Nephron progenitor cell (in vitro differentiated cells): ENCODE measurements at regions not wholly inside any gene's neighbourhood (a gene's known extent, or its start where the extent isn't known, plus 50 kb on each side); places are given as distances from the start of the nearest gene placed in this dataset.

ENCODE experiments used
- DNase-seq: peaks from one replicate; pipeline ENCODE4 v3.0.0; 2021
- H3K27ac Mint-ChIP-seq: 2 replicates; pipeline ENCODE4 v1.8.0; 2021; ENCODE audit warnings: mild to moderate bottlenecking, moderate library complexity, mixed read lengths
- H3K27me3 Mint-ChIP-seq: 2 replicates; pipeline ENCODE4 v1.8.0; 2021; ENCODE audit warnings: mild to moderate bottlenecking, low read depth, mixed read lengths; ENCODE audit not compliant: poor library complexity
- H3K36me3 Mint-ChIP-seq: 2 replicates; pipeline ENCODE4 v1.8.0; 2021; ENCODE audit warnings: low read depth, mixed read lengths
- H3K4me1 Mint-ChIP-seq: 2 replicates; pipeline ENCODE4 v1.8.0; 2021; ENCODE audit warnings: mixed read lengths
- H3K4me3 Mint-ChIP-seq: 2 replicates; pipeline ENCODE4 v1.8.0; 2021; ENCODE audit warnings: mild to moderate bottlenecking, moderate library complexity, mixed read lengths
- H3K9me3 Mint-ChIP-seq: 2 replicates; pipeline ENCODE4 v1.8.0; 2021; ENCODE audit warnings: mild to moderate bottlenecking, moderate library complexity, mixed read lengths
- TF ChIP-seq, protein P1 (sequence below): fragments of 200-600 bp; sonication (generic); IDR thresholded peaks from 2 replicates; pipeline ENCODE4 v1.5.0; 2021; ENCODE audit warnings: antibody characterized with exemption

DNA sequence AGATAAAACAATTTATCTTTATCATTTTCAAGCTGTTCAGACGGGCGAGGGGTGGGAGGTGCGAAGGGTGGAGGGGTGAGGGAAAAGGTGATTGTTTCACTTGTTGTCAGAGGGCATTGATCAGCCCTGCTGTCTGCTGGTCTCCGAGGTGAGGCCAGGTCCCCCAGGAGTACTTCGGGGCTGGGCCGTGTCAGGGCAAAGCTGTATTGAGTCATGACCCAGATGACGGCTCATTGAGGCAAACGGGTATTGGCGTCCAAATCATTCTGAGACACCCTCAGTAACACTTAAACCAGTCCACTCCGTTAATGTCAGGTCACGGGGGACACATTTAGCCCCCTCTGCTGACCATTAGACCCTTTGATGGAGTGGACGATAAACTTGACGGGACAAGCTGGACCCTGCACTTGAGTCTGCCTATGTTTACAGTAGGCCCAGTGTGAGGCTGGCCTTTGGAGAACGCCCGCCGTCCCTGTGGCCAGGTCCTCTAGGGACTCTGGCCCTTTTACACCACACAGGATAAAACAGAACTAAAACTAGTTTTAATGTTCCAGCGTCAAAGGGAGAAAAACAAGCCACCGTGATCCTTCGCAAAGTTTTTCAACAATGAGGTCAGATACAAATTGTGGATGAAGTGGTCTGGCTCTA is 502.2 kb upstream of the ZFHX3 start:
- Mint-ChIP-seq H3K4me3 (no peak overlapping the region), H3K9me3 (no peaks in the 10 kb centered on the region)

DNA sequence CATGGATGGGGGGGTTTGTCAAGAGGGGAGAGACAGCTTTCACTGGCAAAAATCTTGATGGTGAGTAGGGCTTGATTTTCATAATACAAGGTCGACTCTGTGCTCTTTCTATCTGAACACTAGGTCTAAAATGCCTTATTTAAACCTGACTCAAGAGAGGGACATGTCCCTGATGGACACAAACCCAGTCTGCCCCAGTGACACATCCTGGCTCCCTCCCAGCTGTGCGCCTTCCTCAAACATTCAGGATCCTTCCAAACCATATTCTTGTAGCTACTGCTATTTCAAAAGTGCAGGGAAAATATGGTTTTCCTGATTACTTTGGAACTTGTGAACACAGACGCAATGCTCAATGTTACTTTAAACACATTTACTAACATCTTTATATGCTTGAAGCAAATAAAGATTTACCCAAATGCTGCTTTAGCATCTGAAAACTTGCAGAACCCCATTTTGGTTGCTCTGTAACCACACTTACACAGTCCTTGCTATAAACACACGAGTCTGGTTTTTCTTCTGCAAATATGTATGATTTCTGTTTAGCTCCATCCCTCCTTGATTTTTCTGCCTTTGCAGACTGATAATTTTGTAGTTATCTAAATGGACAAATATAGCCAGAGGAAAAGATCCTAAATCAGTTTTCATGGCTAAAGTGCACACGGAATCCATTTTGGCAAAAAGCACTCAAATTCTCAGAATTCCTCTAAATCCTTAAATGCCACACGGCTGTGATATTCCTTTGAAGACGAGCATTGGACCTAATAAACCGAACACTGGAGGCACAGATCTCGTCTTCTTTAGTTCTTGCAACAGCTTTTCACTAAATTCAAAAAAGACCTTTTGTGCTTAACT is 499.9 kb upstream of the ZFHX3 start:
- Mint-ChIP-seq H3K36me3 (no peaks in the 10 kb centered on the region), H3K4me3 (no peak overlapping the region), H3K27ac (peak overlapping the region; percentile 46), H3K4me1 (peaks cover 83% of the 10 kb centered on the region), H3K9me3 (no peaks in the 10 kb centered on the region), H3K27me3 (peaks cover 14% of the 10 kb centered on the region)
- TF ChIP-seq, protein P1, sequence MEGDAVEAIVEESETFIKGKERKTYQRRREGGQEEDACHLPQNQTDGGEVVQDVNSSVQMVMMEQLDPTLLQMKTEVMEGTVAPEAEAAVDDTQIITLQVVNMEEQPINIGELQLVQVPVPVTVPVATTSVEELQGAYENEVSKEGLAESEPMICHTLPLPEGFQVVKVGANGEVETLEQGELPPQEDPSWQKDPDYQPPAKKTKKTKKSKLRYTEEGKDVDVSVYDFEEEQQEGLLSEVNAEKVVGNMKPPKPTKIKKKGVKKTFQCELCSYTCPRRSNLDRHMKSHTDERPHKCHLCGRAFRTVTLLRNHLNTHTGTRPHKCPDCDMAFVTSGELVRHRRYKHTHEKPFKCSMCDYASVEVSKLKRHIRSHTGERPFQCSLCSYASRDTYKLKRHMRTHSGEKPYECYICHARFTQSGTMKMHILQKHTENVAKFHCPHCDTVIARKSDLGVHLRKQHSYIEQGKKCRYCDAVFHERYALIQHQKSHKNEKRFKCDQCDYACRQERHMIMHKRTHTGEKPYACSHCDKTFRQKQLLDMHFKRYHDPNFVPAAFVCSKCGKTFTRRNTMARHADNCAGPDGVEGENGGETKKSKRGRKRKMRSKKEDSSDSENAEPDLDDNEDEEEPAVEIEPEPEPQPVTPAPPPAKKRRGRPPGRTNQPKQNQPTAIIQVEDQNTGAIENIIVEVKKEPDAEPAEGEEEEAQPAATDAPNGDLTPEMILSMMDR: no peak
- no peak for DNase-seq

More for the DNA sequence above, 502.2 kb upstream of the ZFHX3 start:
- TF ChIP-seq, protein P1: no peak
- no peaks in the 10 kb centered on the region for H3K36me3 Mint-ChIP-seq
- peaks cover 67% of the 10 kb centered on the region for H3K4me1 Mint-ChIP-seq
- DNase-seq: peak; percentile 39
- H3K27ac Mint-ChIP-seq: peak overlapping the region; percentile 30
- peaks cover 12% of the 10 kb centered on the region for H3K27me3 Mint-ChIP-seq

DNA sequence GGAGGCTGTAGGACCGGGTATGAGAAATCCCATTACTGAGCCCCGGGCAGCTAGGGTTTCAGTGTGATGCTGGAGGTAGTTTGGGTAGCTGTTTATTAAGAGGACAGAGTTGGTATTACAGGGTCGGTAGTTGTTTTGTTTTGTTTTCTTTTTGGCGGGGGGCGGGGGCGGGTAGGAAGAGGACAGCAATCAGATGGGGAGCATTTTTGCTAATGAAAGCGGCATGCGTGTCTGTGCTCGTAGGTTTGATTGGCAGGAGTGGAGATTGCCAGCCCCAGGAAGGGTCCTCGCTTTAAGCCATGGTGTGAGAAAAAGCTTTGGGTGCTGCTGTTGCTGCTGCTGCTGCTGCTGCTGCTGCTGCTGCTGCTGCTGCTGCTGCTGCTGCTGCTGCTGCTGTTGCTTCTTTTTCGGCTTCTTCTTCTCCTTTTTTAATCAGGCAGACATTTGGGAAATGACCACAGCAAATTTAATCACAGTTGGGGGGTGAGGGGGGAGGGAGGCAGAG is 498.5 kb upstream of the ZFHX3 start:
- Mint-ChIP-seq H3K36me3 (no peaks in the 10 kb centered on the region), H3K27ac (no peak overlapping the region), H3K4me3 (peak overlapping the region; percentile 65), H3K27me3 (peaks cover 10% of the 10 kb centered on the region), H3K9me3 (no peaks in the 10 kb centered on the region), H3K4me1 (peaks cover 78% of the 10 kb centered on the region)
- TF ChIP-seq, protein P1: no peak
- DNase-seq: peak; percentile 23

DNA sequence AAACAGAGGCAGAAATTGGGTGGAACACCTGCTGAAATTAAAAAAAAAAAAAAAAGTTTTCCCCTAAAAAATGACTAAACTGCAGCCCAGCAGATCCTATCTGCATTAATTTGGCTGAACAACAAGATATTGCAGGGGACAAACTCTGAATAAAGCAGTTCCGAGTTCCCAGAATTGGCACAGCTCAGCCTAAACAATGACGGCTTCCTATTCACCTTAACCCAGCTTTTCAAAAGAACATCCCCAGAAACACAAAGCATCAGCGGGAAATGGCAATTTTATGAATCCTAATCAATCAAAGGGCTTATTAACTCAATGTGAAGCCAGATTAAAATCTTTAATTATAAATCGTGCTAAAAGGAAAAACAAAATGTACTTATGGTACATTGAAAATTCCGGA is 497.8 kb upstream of the ZFHX3 start:
- no peaks in the 10 kb centered on the region for H3K36me3 Mint-ChIP-seq
- TF ChIP-seq, protein P1: no peak
- peaks cover 73% of the 10 kb centered on the region for H3K4me1 Mint-ChIP-seq
- no peaks in the 10 kb centered on the region for H3K9me3 Mint-ChIP-seq
- no peak overlapping the region for H3K4me3 Mint-ChIP-seq
- no peak overlapping the region for H3K27ac Mint-ChIP-seq
- DNase-seq: no peak
- H3K27me3 Mint-ChIP-seq: peaks cover 10% of the 10 kb centered on the region

DNA sequence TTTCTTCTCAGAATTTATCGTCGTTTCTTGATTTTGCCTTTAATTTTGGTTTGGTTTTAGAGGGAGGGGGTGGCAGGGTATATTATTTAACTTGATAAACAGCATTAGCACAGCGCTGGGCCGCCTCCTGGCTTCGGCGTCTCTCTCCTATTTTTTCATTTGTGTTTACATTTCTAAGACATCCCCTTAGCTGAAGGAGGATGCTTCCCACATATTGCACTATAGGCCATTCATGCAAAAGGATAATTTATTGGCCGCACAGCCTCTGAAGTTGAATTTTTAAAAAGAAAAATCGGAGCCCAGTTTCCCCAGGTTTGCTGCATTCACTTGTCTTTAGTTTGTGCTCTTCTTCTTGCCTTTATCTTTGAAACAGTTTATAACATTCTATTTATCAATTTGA is 497.4 kb upstream of the ZFHX3 start:
- peak overlapping the region; percentile 54 for H3K27ac Mint-ChIP-seq
- peaks cover 68% of the 10 kb centered on the region for H3K4me1 Mint-ChIP-seq
- H3K4me3 Mint-ChIP-seq: peak overlapping the region; percentile 59
- no peaks in the 10 kb centered on the region for H3K36me3 Mint-ChIP-seq
- DNase-seq: no peak
- H3K27me3 Mint-ChIP-seq: peaks cover 10% of the 10 kb centered on the region
- TF ChIP-seq, protein P1: no peak
- H3K9me3 Mint-ChIP-seq: no peaks in the 10 kb centered on the region
